Activated CD4-positive, alpha-beta T cell treated with anti-CD3 and anti-CD28 coated beads for 48 hours (primary cell): ENCODE measurements at regions not wholly inside any gene's neighbourhood (a gene's known extent, or its start where the extent isn't known, plus 50 kb on each side); places are given as distances from the start of the nearest gene placed in this dataset.

ENCODE experiments used
- DNase-seq: peaks from one replicate; pipeline ENCODE4 v3.0.0-alpha.2; 2020

- no peak for DNase-seq
Measured at GRCh38 chr13:103302676-103303075, 236.5 kb upstream of the SLC10A2 start.

- no peak for DNase-seq
Measured at GRCh38 chr13:103299079-103299478, 232.9 kb upstream of the SLC10A2 start.

GRCh38 chr13:103297083-103297482 is 230.9 kb upstream of the SLC10A2 start:
- DNase-seq: no peak

- DNase-seq: no peak
Measured at GRCh38 chr13:103291798-103292572, 225.8 kb upstream of the SLC10A2 start.

GRCh38 chr13:103291226-103291625 is 225.0 kb upstream of the SLC10A2 start:
- DNase-seq: no peak

- no peak for DNase-seq
Measured at GRCh38 chr13:103289681-103290080, 223.5 kb upstream of the SLC10A2 start.

- no peak for DNase-seq
Measured at GRCh38 chr13:103288114-103288513, 221.9 kb upstream of the SLC10A2 start.

- no peak for DNase-seq
Measured at GRCh38 chr13:103287659-103288058, 221.4 kb upstream of the SLC10A2 start.

- DNase-seq: no peak
Measured at GRCh38 chr13:103284466-103284865, 218.2 kb upstream of the SLC10A2 start.

GRCh38 chr13:103283451-103283820 is 217.2 kb upstream of the SLC10A2 start:
- no peak for DNase-seq

GRCh38 chr13:103282571-103283450 is 216.6 kb upstream of the SLC10A2 start:
- DNase-seq: no peak

- no peak for DNase-seq
Measured at GRCh38 chr13:103277959-103278694, 211.9 kb upstream of the SLC10A2 start.

GRCh38 chr13:103276775-103277498 is 210.7 kb upstream of the SLC10A2 start:
- DNase-seq: no peak

- no peak for DNase-seq
Measured at GRCh38 chr13:103275722-103276121, 209.5 kb upstream of the SLC10A2 start.

GRCh38 chr13:103275081-103275480 is 208.9 kb upstream of the SLC10A2 start:
- no peak for DNase-seq

GRCh38 chr13:103273825-103274224 is 207.6 kb upstream of the SLC10A2 start:
- no peak for DNase-seq

GRCh38 chr13:103272770-103273169 is 206.6 kb upstream of the SLC10A2 start:
- no peak for DNase-seq

- no peak for DNase-seq
Measured at GRCh38 chr13:103263448-103263847, 197.2 kb upstream of the SLC10A2 start.

- no peak for DNase-seq
Measured at GRCh38 chr13:103255587-103256301, 189.5 kb upstream of the SLC10A2 start.

GRCh38 chr13:103250071-103250470 is 183.9 kb upstream of the SLC10A2 start:
- no peak for DNase-seq

- no peak for DNase-seq
Measured at GRCh38 chr13:103246581-103247200, 180.5 kb upstream of the SLC10A2 start.

- DNase-seq: no peak
Measured at GRCh38 chr13:103243495-103243894, 177.3 kb upstream of the SLC10A2 start.
